HepG2 (cell line): ENCODE measurements at regions not wholly inside any gene's neighbourhood (a gene's known extent, or its start where the extent isn't known, plus 50 kb on each side); places are given as distances from the start of the nearest gene placed in this dataset.

Experiments
- ARID2 ChIP-seq: sonication (generic); formaldehyde crosslinking; IDR thresholded peaks from 2 replicates; pipeline ENCODE4 v1.8.1; 2022; ENCODE audit warnings: mild to moderate bottlenecking, missing genetic modification reagents, borderline replicate concordance
- ARID3A ChIP-seq: IDR thresholded peaks from 2 replicates; pipeline ENCODE4 v1.6.1; 2012; ENCODE audit warnings: low read depth, low read length, improper control_type of control experiment
- CC2D1A ChIP-seq: sonication (generic); formaldehyde crosslinking; IDR thresholded peaks from 2 replicates; pipeline ENCODE4 v1.8.1; 2023; ENCODE audit warnings: mild to moderate bottlenecking, missing genetic modification reagents
- CTCF ChIP-seq: sonication (generic); formaldehyde crosslinking; IDR thresholded peaks from 2 replicates; pipeline ENCODE4 v1.5.0; 2020; ENCODE audit warnings: mild to moderate bottlenecking, missing genetic modification reagents, moderate library complexity
- HMGA1 ChIP-seq: sonication (generic); formaldehyde crosslinking; conservative IDR thresholded peaks from 2 replicates; pipeline ENCODE4 v1.4.0; 2020; ENCODE audit warnings: missing genetic modification reagents
- NR3C1 ChIP-seq: sonication (generic); formaldehyde crosslinking; IDR thresholded peaks from 2 replicates; pipeline ENCODE4 v1.4.0; 2020; ENCODE audit warnings: missing genetic modification reagents
- POLR2A ChIP-seq, 2 experiments: IDR thresholded peaks; 2 replicates each; pipeline ENCODE4 v1.6.1; 2011; ENCODE audit warnings: low read depth in 2 of 2, low read length in 2 of 2, mild to moderate bottlenecking in 1 of 2, moderate library complexity in 1 of 2; ENCODE audit not compliant: insufficient read depth in 1 of 2
- POLR2G ChIP-seq: fragments of 200-400 bp; formaldehyde crosslinking; IDR thresholded peaks from 2 replicates; pipeline ENCODE4 v1.6.1; 2018; ENCODE audit warnings: mild to moderate bottlenecking, low read depth, low read length, moderate library complexity
- RARA ChIP-seq: IDR thresholded peaks from 2 replicates; pipeline ENCODE4 v1.6.1; 2016; ENCODE audit warnings: missing genetic modification reagents, missing compliant biosample characterization
- SALL1 ChIP-seq: sonication (generic); formaldehyde crosslinking; IDR thresholded peaks from 2 replicates; pipeline ENCODE4 v1.8.0; 2022; ENCODE audit warnings: mild to moderate bottlenecking, missing genetic modification reagents
- SMC3 ChIP-seq: IDR thresholded peaks from 2 replicates; pipeline ENCODE4 v1.6.1; 2011; ENCODE audit warnings: low read length, improper control_type of control experiment
- TRIM24 ChIP-seq: sonication (generic); formaldehyde crosslinking; IDR thresholded peaks from 2 replicates; pipeline ENCODE4 v1.8.0; 2022; ENCODE audit warnings: mild to moderate bottlenecking, missing genetic modification reagents
- ZBTB3 ChIP-seq: sonication (generic); formaldehyde crosslinking; IDR thresholded peaks from 2 replicates; pipeline ENCODE4 v1.4.0; 2020; ENCODE audit warnings: low read depth, mild to moderate bottlenecking, moderate library complexity, missing genetic modification reagents, borderline replicate concordance
- ZMYM2 ChIP-seq: sonication (generic); formaldehyde crosslinking; IDR thresholded peaks from 2 replicates; pipeline ENCODE4 v1.8.0; 2022; ENCODE audit warnings: mild to moderate bottlenecking, missing genetic modification reagents
- ZNF687 ChIP-seq: sonication (generic); formaldehyde crosslinking; IDR thresholded peaks from 2 replicates; pipeline ENCODE4 v1.5.1; 2020; ENCODE audit warnings: mild to moderate bottlenecking, missing genetic modification reagents, moderate library complexity
- TF ChIP-seq, protein P1 (sequence below): sonication (generic); formaldehyde crosslinking; IDR thresholded peaks from 2 replicates; pipeline ENCODE4 v1.4.0; 2020; ENCODE audit warnings: mild to moderate bottlenecking, missing genetic modification reagents
- TF ChIP-seq, protein P2 (sequence below): sonication (generic); formaldehyde crosslinking; IDR thresholded peaks from 2 replicates; pipeline ENCODE4 v1.8.0; 2022; ENCODE audit warnings: mild to moderate bottlenecking, missing genetic modification reagents; ENCODE audit not compliant: insufficient replicate concordance

GRCh38 chr1:239898062-239898730 is 193.5 kb upstream of the FMN2 start (continued):
- TF ChIP-seq, protein P1, sequence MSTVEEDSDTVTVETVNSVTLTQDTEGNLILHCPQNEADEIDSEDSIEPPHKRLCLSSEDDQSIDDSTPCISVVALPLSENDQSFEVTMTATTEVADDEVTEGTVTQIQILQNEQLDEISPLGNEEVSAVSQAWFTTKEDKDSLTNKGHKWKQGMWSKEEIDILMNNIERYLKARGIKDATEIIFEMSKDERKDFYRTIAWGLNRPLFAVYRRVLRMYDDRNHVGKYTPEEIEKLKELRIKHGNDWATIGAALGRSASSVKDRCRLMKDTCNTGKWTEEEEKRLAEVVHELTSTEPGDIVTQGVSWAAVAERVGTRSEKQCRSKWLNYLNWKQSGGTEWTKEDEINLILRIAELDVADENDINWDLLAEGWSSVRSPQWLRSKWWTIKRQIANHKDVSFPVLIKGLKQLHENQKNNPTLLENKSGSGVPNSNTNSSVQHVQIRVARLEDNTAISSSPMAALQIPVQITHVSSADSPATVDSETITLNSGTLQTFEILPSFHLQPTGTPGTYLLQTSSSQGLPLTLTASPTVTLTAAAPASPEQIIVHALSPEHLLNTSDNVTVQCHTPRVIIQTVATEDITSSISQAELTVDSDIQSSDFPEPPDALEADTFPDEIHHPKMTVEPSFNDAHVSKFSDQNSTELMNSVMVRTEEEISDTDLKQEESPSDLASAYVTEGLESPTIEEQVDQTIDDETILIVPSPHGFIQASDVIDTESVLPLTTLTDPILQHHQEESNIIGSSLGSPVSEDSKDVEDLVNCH = no peak
- no peak; the same call in 1 of the 2 replicates for TF ChIP-seq SALL1 (CRISPR knock-in tag)
- no peak for TF ChIP-seq TRIM24 (CRISPR knock-in tag)
- no peak for TF ChIP-seq ZMYM2 (CRISPR knock-in tag)
- TF ChIP-seq SMC3 = peak; percentile 86
- no peak for TF ChIP-seq HMGA1 (CRISPR knock-in tag)
- TF ChIP-seq NR3C1 (CRISPR knock-in tag) = no peak
- peak; percentile 90 for TF ChIP-seq CTCF
- no peak for TF ChIP-seq ZBTB3 (CRISPR knock-in tag)
- TF ChIP-seq ARID3A = 0 out of 2 replicates have a peak, but pooled peaks have one; percentile 34
- TF ChIP-seq CC2D1A (CRISPR knock-in tag) = no peak
- TF ChIP-seq POLR2G = no peak
- TF ChIP-seq ARID2 (CRISPR knock-in tag) = no peak
- no peak for TF ChIP-seq POLR2A (IDR thresholded peaks at IDR 0.05; ENCODE audit: insufficient read depth in 1 of 2, low read depth in 2 of 2, low read length in 2 of 2)
- TF ChIP-seq RARA = no peak
- no peak for TF ChIP-seq ZNF687 (CRISPR knock-in tag)
- TF ChIP-seq, protein P2, sequence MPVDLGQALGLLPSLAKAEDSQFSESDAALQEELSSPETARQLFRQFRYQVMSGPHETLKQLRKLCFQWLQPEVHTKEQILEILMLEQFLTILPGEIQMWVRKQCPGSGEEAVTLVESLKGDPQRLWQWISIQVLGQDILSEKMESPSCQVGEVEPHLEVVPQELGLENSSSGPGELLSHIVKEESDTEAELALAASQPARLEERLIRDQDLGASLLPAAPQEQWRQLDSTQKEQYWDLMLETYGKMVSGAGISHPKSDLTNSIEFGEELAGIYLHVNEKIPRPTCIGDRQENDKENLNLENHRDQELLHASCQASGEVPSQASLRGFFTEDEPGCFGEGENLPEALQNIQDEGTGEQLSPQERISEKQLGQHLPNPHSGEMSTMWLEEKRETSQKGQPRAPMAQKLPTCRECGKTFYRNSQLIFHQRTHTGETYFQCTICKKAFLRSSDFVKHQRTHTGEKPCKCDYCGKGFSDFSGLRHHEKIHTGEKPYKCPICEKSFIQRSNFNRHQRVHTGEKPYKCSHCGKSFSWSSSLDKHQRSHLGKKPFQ (CRISPR knock-in tag) = no peak
